Activated CD8-positive, alpha-beta T cell treated with anti-CD3 and anti-CD28 coated beads, Interleukin-2, amount 10 ng/mL, durations not matched to agents 7 days and 5 days (primary cell): ENCODE measurements at regions not wholly inside any gene's neighbourhood (a gene's known extent, or its start where the extent isn't known, plus 50 kb on each side); places are given as distances from the start of the nearest gene placed in this dataset.

Source experiments
- ATAC-seq: fragments of 150-1000 bp; cut with Tn5 transposase; one replicate; pipeline ENCODE4 v1.10.0; 2021; ENCODE audit warnings: moderate library complexity
- CTCF ChIA-PET: fragments of 350-600 bp; sonication (Branson Sonifier 250); formaldehyde crosslinking; loops from one replicate; lab custom pipeline; 2021; ENCODE audit warnings: antibody characterized with exemption; lab: Charles Lee
- POLR2A ChIA-PET: fragments of 350-600 bp; sonication (Branson Sonifier 250); formaldehyde crosslinking; loops from one replicate; lab custom pipeline; 2021; ENCODE audit warnings: antibody characterized with exemption; lab: Charles Lee
- DNase-seq: peaks from one replicate; pipeline ENCODE4 v3.0.0-alpha.2; 2020
- H3K27ac Mint-ChIP-seq: one replicate; pipeline ENCODE4 v1.8.0; 2021; ENCODE audit warnings: mild to moderate bottlenecking, mixed read lengths
- H3K27me3 Mint-ChIP-seq: one replicate; pipeline ENCODE4 v1.8.0; 2021; ENCODE audit warnings: low read depth, mixed read lengths
- H3K36me3 Mint-ChIP-seq: one replicate; pipeline ENCODE4 v1.8.0; 2021; ENCODE audit warnings: low read depth, mixed read lengths
- H3K4me1 Mint-ChIP-seq: one replicate; pipeline ENCODE4 v1.8.0; 2021; ENCODE audit warnings: low read depth, mixed read lengths
- H3K4me3 Mint-ChIP-seq: one replicate; pipeline ENCODE4 v1.8.0; 2021; ENCODE audit warnings: mild to moderate bottlenecking, mixed read lengths
- H3K9me3 Mint-ChIP-seq: one replicate; pipeline ENCODE4 v1.8.0; 2022; ENCODE audit warnings: mixed read lengths; ENCODE audit not compliant: insufficient read depth

DNA sequence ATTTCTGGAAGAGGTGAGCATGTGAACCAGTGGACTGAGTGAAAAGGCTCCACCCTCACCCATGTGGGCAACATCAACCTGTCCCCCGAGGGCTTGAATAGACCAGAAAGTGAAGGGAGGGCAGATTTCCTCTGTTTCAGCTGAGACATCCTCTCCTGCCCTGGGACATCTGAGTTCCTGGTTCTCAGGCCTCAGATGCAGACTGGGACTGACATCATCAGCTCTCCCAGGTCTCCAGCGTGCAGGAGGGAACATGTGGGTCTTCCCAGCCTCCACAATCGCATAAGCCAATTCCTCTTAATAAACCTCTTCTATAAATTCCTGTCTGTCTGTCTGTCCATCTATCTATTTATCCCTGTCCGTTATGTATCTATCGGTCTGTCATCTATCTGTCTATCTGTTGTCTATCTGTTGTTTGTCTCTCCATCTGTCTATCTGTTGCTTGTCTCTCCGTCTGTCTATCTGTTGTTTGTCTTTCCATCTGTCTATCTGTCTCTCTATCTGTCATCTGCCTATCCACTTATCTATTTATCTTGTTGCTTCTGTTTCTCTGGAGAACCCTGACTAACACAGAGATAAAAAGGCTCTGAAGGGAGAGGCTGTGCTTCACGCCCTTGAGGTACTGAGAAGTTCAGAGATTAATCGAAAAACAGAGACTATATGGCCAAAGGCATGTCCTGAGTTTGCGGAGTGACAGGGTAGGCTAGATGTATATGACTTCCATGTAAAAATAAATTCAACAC lies 140.3 kb upstream of the PFKP start:
- Mint-ChIP-seq H3K27ac (no peak overlapping the region), H3K27me3 (peaks cover 3% of the 10 kb centered on the region), H3K4me3 (no peak overlapping the region), H3K4me1 (peaks cover 13% of the 10 kb centered on the region), H3K9me3 (no peaks in the 10 kb centered on the region), H3K36me3 (no peaks in the 10 kb centered on the region)
- CTCF ChIA-PET: interaction anchor here (1.0 to 2.5 kb wide), 4 partner anchors 21 to 117 kb away, joined by 4 to 17 read pairs (median 6); no protein-coding TSS in a partner anchor
- DNase-seq (no peak), ATAC-seq (no peak)
- POLR2A ChIA-PET: no interaction called here

DNA sequence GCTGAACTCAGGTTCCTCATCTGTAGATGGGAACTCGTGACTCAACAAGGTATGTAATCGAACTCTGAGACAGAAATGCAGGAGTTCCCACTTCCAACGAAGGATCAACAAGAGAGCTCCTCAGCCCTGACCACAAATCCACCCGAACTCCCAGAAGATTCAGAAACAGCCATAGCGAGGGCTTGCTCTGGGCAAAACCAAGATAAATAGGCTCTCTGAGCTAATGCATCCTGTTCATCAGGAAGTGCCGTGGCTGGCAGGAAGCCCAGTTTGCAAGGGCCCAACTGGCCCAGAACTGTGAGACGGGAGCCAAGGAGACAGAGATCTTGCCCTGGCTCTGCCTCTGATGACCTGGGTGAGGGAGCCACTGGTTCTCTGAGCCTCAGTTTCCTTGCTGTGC lies 141.7 kb upstream of the PFKP start:
- H3K4me1 Mint-ChIP-seq: peaks cover 16% of the 10 kb centered on the region
- DNase-seq: peak; percentile 28
- no peaks in the 10 kb centered on the region for H3K9me3 Mint-ChIP-seq
- H3K27ac Mint-ChIP-seq: no peak overlapping the region
- H3K27me3 Mint-ChIP-seq: peaks cover 10% of the 10 kb centered on the region
- CTCF ChIA-PET: no interaction called here
- POLR2A ChIA-PET: no interaction called here
- peak; percentile 35 for ATAC-seq
- no peaks in the 10 kb centered on the region for H3K36me3 Mint-ChIP-seq
- no peak overlapping the region for H3K4me3 Mint-ChIP-seq

DNA sequence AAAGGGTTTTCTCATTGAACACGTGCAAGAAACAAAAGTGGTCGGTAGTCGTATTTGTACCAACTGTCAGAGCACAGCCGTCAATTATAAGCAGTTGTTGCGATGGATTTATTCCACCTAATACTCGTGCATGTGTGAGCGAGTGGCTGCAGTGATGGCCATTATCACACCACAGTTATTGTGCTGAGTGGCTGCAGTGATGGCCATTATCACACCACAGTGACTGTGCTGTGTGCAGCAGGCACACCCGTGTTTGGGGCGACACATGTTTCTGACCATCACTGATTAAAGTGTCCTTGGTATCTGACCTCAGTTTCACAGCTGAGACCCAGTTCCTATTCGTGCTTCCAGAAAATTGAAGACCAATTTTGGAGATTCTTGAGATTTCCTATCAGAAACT lies 142.9 kb upstream of the PFKP start:
- ChIA-PET CTCF (no interaction called here), POLR2A (no interaction called here)
- H3K4me3 Mint-ChIP-seq: no peak overlapping the region
- H3K4me1 Mint-ChIP-seq: peaks cover 16% of the 10 kb centered on the region
- DNase-seq: no peak
- H3K27me3 Mint-ChIP-seq: peaks cover 13% of the 10 kb centered on the region
- H3K27ac Mint-ChIP-seq: no peak overlapping the region
- no peaks in the 10 kb centered on the region for H3K36me3 Mint-ChIP-seq
- H3K9me3 Mint-ChIP-seq: no peaks in the 10 kb centered on the region
- ATAC-seq: no peak

DNA sequence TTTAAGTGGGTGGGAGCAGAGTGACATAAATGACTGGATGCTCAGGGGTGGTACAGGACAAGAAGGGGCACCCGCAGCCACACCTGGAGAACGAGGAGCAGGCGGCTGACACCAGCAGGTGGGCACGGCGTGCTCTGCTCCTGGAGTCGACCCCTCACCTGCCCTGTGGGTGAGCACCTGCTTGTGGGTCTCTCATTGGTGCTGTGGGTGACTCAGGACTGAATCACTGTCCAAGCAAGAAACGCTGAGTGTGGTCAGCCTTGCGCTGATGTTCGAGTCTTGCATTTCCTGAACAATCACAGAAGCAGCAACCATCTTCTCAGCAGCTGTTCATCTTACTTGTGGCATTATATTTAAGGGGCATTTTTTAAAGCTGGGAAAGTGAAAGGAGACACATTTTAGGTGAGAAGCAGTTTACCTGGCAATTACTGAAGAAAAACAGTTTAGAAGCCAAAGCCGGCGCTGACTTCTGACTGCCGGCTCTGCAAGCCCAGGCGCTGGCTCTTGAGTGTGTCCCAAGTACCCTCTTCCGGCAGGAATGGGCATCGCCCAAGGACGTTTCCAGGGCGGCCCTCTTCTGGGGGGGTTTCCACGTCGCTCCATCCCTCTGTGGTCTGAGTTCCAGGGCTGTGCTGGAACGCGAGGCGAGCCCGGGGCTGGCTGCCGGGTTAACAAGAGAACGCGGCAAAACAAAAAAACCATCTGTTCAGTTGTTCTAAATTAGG lies 145.2 kb upstream of the PFKP start:
- H3K27me3 Mint-ChIP-seq: peaks cover 11% of the 10 kb centered on the region
- no peak for DNase-seq

DNA sequence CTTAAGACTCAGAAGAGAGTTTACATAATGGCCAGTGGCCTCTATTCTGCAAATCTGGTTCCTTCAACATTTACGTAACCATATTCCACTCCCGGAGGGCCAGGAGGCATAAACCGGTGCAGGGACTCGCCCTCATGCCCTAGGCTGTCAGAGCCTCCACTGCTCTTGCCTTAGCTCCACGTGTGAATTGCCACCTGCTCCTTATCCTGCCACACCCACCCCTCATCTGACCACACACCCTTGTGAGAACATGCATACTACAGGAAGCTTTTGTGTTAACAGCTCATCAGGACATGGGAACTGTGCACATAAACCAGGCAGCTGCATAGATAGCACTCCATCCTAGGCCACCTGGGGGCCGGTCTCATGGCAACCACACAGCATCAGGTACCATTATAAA lies 146.7 kb upstream of the PFKP start:
- ATAC-seq: no peak
- Mint-ChIP-seq H3K4me1 (peaks cover 9% of the 10 kb centered on the region), H3K4me3 (no peak overlapping the region), H3K27ac (no peak overlapping the region), H3K36me3 (no peaks in the 10 kb centered on the region), H3K27me3 (peaks cover 10% of the 10 kb centered on the region), H3K9me3 (no peaks in the 10 kb centered on the region)
- DNase-seq: no peak
- ChIA-PET POLR2A (no interaction called here), CTCF (no interaction called here)

More for the DNA sequence above, 145.2 kb upstream of the PFKP start:
- H3K36me3 Mint-ChIP-seq: no peaks in the 10 kb centered on the region
- no peak overlapping the region for H3K4me3 Mint-ChIP-seq
- H3K9me3 Mint-ChIP-seq: no peaks in the 10 kb centered on the region
- H3K4me1 Mint-ChIP-seq: peaks cover 14% of the 10 kb centered on the region
- ChIA-PET POLR2A (no interaction called here), CTCF (no interaction called here)
- no peak for ATAC-seq
- no peak overlapping the region for H3K27ac Mint-ChIP-seq

DNA sequence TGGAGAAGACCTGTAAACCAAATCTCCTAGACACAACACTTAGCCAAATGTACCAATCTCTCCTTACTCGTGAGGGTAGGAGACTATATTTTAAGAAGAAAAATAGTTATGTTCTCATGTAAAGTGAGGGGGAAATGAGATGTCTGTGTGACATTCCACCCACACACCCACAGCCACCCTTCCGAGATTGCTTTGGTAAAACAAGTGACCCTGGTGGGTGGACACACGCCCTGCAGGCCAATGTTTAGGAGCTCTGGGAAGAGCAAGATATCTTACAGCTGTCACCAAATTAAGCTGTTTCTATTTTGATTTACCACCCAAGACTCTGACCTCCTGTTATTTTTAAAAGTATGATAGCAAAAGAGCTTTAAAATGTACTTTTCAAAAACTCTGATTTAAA lies 147.2 kb upstream of the PFKP start:
- DNase-seq (no peak), ATAC-seq (no peak)
- Mint-ChIP-seq H3K27me3 (peaks cover 10% of the 10 kb centered on the region), H3K27ac (no peak overlapping the region), H3K9me3 (no peaks in the 10 kb centered on the region), H3K4me1 (peaks cover 5% of the 10 kb centered on the region), H3K4me3 (no peak overlapping the region), H3K36me3 (no peaks in the 10 kb centered on the region)
- POLR2A ChIA-PET: no interaction called here
- CTCF ChIA-PET: no interaction called here

DNA sequence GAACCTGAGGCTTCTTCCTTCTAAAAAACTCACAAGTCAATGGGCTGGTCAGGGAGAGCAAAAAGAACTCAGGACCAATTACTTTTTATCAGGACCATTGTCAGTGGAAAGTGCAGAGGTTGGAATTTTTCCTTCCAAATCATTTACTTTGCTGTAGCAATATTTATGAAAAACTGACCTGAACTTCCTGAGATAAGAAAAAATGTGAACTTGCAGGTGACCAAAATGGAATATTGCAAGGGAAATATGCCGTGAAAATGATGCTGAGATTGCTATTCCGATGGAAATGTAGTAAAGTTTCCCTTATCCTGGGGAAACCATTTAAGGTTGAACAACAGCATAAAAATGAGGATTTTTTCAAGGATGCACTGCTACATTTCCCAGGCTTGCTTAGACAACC lies 148.3 kb upstream of the PFKP start:
- Mint-ChIP-seq H3K4me3 (no peak overlapping the region), H3K4me1 (peaks cover 5% of the 10 kb centered on the region), H3K27me3 (peaks cover 10% of the 10 kb centered on the region), H3K9me3 (no peaks in the 10 kb centered on the region), H3K36me3 (no peaks in the 10 kb centered on the region), H3K27ac (no peak overlapping the region)
- POLR2A ChIA-PET: no interaction called here
- CTCF ChIA-PET: no interaction called here
- ATAC-seq (no peak), DNase-seq (no peak)

DNA sequence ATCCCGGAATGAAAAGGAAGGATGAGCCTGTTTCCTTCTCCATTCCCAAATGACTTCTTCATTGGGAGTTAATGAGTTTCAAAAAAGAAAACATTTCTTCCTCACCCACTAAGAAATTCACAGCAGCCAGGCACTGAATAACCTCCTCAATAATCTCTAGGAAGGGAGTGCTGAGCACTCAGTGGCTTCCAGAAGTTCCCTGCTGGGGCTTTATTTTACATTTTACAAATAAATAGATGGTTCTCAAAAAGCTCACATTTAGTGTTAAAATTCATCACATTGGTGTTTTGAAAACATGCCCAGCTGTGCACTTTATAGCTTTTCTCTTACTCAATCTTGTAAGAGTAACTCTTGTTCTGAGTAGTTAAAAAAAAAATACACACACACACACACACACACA lies 148.9 kb upstream of the PFKP start:
- ChIA-PET CTCF (no interaction called here), POLR2A (no interaction called here)
- Mint-ChIP-seq H3K36me3 (no peaks in the 10 kb centered on the region), H3K27me3 (peaks cover 10% of the 10 kb centered on the region), H3K9me3 (no peaks in the 10 kb centered on the region), H3K4me3 (no peak overlapping the region), H3K27ac (no peak overlapping the region), H3K4me1 (peaks cover 5% of the 10 kb centered on the region)
- no peak for DNase-seq
- no peak for ATAC-seq

DNA sequence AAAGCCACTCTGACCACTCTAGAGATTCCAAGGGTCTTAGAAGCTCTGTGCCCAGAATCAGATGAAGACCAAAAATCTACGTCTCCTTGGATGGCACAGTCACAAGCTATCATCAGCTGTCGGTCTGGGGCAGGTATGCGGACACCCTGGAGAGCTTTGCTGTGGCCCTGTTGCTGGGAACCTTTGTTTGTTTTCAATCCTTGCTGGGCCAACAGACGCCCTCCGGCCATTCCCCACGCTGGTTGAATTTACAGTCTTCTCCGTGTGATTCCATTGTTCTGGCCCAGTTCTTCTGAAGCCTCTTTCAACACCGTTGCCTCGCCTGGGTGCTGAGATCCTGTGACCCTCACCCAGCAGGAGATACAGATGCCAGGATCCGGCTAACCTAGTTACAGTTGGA lies 149.4 kb upstream of the PFKP start:
- DNase-seq (no peak), ATAC-seq (no peak)
- ChIA-PET POLR2A (no interaction called here), CTCF (no interaction called here)
- Mint-ChIP-seq H3K4me3 (no peak overlapping the region), H3K4me1 (peaks cover 3% of the 10 kb centered on the region), H3K27me3 (peaks cover 10% of the 10 kb centered on the region), H3K9me3 (no peaks in the 10 kb centered on the region), H3K27ac (no peak overlapping the region), H3K36me3 (no peaks in the 10 kb centered on the region)

DNA sequence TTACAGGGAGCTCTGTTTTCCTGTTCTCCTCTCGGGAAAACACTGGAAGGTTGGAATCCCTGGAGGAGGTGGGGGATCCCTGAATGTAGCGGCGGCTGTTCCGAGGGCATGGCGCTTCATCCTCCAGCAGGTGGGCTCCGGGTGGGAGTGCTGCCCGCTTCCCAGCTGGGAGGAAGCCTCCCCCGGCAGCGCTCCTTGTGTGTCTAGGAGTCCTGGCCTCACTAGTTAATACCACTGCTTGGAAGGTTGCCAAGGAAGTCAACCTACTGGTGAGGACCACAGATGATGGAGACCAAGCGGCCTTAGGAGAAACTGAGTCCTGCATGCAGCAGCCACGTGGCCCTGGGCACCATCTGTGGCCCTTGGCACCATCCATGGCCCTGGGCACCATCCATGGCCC lies 151.9 kb upstream of the PFKP start:
- Mint-ChIP-seq H3K36me3 (no peaks in the 10 kb centered on the region), H3K9me3 (no peaks in the 10 kb centered on the region), H3K27me3 (peaks cover 11% of the 10 kb centered on the region), H3K4me1 (peaks cover 5% of the 10 kb centered on the region), H3K4me3 (no peak overlapping the region), H3K27ac (no peak overlapping the region)
- no peak for DNase-seq
- no peak for ATAC-seq
- POLR2A ChIA-PET: no interaction called here
- CTCF ChIA-PET: no interaction called here

DNA sequence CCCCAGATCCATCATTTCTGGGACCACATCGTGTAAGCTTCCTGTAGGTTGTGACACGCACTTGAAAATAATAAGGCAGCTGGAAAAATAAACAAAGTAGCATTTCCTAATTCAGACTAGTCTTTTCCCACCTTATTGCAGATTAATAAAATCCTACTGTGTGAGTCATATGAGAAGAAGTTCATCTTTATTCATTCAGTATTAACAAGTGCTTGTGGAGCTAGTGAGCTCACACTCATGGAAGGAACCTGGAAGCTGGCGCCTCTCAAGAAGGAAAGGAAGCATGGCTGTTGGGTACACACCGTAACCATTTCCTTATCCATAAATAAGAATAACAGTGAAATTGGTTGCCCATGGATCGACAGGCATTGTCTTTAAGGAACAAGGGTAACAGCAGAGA lies 152.6 kb upstream of the PFKP start:
- H3K4me1 Mint-ChIP-seq: peaks cover 9% of the 10 kb centered on the region
- H3K27me3 Mint-ChIP-seq: peaks cover 12% of the 10 kb centered on the region
- ATAC-seq (no peak), DNase-seq (no peak)
- POLR2A ChIA-PET: no interaction called here
- no peak overlapping the region for H3K4me3 Mint-ChIP-seq
- no peak overlapping the region for H3K27ac Mint-ChIP-seq
- no peaks in the 10 kb centered on the region for H3K9me3 Mint-ChIP-seq
- CTCF ChIA-PET: no interaction called here
- H3K36me3 Mint-ChIP-seq: no peaks in the 10 kb centered on the region

DNA sequence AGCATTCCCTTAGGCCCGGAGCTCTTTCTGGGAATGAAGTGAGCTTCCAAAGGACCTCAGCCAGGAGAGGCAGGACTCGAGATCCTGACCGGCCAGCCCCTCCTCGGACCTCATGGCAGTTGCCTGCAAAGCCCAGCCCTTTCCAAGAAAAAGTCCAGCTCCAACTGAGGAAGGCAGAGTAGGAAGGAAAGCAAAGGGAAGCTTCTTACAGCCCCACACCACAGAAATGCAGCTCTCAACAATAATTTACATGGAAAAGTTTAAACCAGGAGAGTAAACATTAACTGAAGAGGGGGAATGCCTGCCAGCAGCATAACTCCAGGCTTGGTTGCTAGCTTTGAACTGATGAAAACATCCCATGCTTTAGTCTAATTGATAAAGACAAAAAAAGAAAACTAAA lies 153.9 kb upstream of the PFKP start:
- no peak for ATAC-seq
- Mint-ChIP-seq H3K27me3 (peaks cover 10% of the 10 kb centered on the region), H3K36me3 (no peaks in the 10 kb centered on the region), H3K4me3 (no peak overlapping the region), H3K4me1 (peaks cover 19% of the 10 kb centered on the region), H3K27ac (no peak overlapping the region), H3K9me3 (no peaks in the 10 kb centered on the region)
- POLR2A ChIA-PET: no interaction called here
- no peak for DNase-seq
- CTCF ChIA-PET: interaction anchor here (0.9 kb wide), 1 partner anchor 15 kb away, joined by 3 read pairs; no protein-coding TSS in a partner anchor
